ENCODE measurements at regions not wholly inside any gene's neighbourhood (a gene's known extent, or its start where the extent isn't known, plus 50 kb on each side); places are given as distances from the start of the nearest gene placed in this dataset.

GRCh38 chr9:16960084-16960483 lies 89.6 kb upstream of the BNC2 start:
- FAIRE-seq (no peak), DNase-seq (ENCODE audit: insufficient read length, low spot score) (no peak)

- FAIRE-seq: no peak
Observed at GRCh38 chr9:16959391-16959790, 88.9 kb upstream of the BNC2 start.

GRCh38 chr9:16954040-16954439 lies 83.6 kb upstream of the BNC2 start:
- no peak for FAIRE-seq

More at GRCh38 chr9:16959391-16959790, 88.9 kb upstream of the BNC2 start:
- DNase-seq (ENCODE audit: insufficient read length, low spot score): no peak

GRCh38 chr9:16951502-16951901 lies 81.0 kb upstream of the BNC2 start:
- no peak for DNase-seq (ENCODE audit: insufficient read length, low spot score)
- FAIRE-seq: no peak

More at GRCh38 chr9:16954040-16954439, 83.6 kb upstream of the BNC2 start:
- no peak for DNase-seq (ENCODE audit: insufficient read length, low spot score)

GRCh38 chr9:16950051-16950450 lies 79.6 kb upstream of the BNC2 start:
- no peak for DNase-seq (ENCODE audit: insufficient read length, low spot score)
- no peak for FAIRE-seq

GRCh38 chr9:16930578-16930977 lies 60.1 kb upstream of the BNC2 start:
- DNase-seq (ENCODE audit: insufficient read length, low spot score) (no peak), FAIRE-seq (no peak)

GRCh38 chr9:16928179-16928945 lies 57.9 kb upstream of the BNC2 start:
- DNase-seq (ENCODE audit: insufficient read length, low spot score): no peak
- FAIRE-seq: no peak

- DNase-seq (ENCODE audit: insufficient read length, low spot score): no peak
- no peak for FAIRE-seq
Observed at GRCh38 chr9:16925426-16925825, 55.0 kb upstream of the BNC2 start.

- DNase-seq (ENCODE audit: insufficient read length, low spot score) (no peak), FAIRE-seq (no peak)
Observed at GRCh38 chr9:16924311-16924915, 53.9 kb upstream of the BNC2 start.

- FAIRE-seq: no peak
- no peak for DNase-seq (ENCODE audit: insufficient read length, low spot score)
Observed at GRCh38 chr9:16921855-16922254, 51.4 kb upstream of the BNC2 start.

Measured in GM19239 (cell line).